Neural crest cell (in vitro differentiated cells): ENCODE measurements at regions not wholly inside any gene's neighbourhood (a gene's known extent, or its start where the extent isn't known, plus 50 kb on each side); places are given as distances from the start of the nearest gene placed in this dataset.

ENCODE experiments used
- DNase-seq: peaks from one replicate; pipeline ENCODE4 v3.0.0; 2021; ENCODE audit warnings: low read depth, mixed read lengths, low spot score
- H3K27ac Mint-ChIP-seq: one replicate; pipeline ENCODE4 v1.8.0; 2021; ENCODE audit warnings: mild to moderate bottlenecking, mixed read lengths; ENCODE audit not compliant: unreplicated experiment
- H3K27me3 Mint-ChIP-seq: 2 replicates; pipeline ENCODE4 v1.8.0; 2021; ENCODE audit warnings: low read depth, mild to moderate bottlenecking, mixed read lengths
- H3K36me3 Mint-ChIP-seq: 2 replicates; pipeline ENCODE4 v1.8.0; 2021; ENCODE audit warnings: low read depth, mild to moderate bottlenecking, mixed read lengths
- H3K4me1 Mint-ChIP-seq: 2 replicates; pipeline ENCODE4 v1.8.0; 2021; ENCODE audit warnings: mixed read lengths
- H3K4me3 Mint-ChIP-seq: one replicate; pipeline ENCODE4 v1.8.0; 2021; ENCODE audit warnings: mild to moderate bottlenecking, mixed read lengths
- H3K9me3 Mint-ChIP-seq: 2 replicates; pipeline ENCODE4 v1.8.0; 2021; ENCODE audit warnings: mixed read lengths
- TF ChIP-seq, protein P1 (sequence below): fragments of 200-600 bp; sonication (generic); conservative IDR thresholded peaks from 2 replicates; pipeline ENCODE4 v1.5.0; 2021; ENCODE audit warnings: antibody characterized with exemption, mild to moderate bottlenecking

DNA sequence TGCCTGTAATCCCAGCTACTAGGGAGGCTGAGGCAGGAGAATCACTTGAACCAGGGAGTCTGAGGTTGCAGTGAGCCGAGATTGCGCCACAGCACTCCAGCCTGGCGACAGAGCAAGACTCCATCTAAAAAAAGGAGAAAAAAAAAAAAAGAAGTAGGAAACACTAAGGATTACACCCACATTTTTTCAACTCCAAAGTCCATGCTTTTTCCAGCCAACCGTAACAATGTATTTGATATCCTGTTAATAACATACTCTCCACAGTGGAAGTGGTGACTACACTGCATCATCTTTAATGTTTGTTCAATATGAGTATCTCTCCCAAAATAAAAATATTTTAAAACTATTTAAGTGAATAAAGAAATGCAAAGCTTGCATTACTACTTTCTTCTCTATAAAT is 481.6 kb upstream of the ACVR2A start:
- H3K27me3 Mint-ChIP-seq: no peaks in the 10 kb centered on the region
- H3K4me3 Mint-ChIP-seq: no peak overlapping the region

DNA sequence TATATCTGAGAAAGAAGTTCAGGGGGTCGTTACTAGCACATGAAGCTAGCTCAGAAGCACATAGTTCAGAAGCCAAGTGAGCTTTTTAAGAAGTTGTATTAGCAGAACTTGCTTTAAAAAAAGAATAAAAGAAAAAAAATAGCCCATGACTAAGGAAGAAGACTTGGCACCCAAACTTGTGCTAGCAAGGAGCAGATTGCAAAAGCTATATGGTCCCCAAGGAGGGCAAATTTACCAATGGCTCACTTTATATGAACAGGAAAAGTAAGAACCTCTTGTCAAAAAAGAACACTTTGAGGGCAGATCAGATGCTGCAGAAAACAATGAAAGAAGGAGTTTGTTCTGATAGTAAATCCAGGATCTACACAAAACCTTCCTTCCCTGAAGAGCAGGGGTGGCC is 486.5 kb upstream of the ACVR2A start:
- H3K4me1 Mint-ChIP-seq: peaks cover 7% of the 10 kb centered on the region
- TF ChIP-seq, protein P1, sequence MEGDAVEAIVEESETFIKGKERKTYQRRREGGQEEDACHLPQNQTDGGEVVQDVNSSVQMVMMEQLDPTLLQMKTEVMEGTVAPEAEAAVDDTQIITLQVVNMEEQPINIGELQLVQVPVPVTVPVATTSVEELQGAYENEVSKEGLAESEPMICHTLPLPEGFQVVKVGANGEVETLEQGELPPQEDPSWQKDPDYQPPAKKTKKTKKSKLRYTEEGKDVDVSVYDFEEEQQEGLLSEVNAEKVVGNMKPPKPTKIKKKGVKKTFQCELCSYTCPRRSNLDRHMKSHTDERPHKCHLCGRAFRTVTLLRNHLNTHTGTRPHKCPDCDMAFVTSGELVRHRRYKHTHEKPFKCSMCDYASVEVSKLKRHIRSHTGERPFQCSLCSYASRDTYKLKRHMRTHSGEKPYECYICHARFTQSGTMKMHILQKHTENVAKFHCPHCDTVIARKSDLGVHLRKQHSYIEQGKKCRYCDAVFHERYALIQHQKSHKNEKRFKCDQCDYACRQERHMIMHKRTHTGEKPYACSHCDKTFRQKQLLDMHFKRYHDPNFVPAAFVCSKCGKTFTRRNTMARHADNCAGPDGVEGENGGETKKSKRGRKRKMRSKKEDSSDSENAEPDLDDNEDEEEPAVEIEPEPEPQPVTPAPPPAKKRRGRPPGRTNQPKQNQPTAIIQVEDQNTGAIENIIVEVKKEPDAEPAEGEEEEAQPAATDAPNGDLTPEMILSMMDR: no peak
- H3K9me3 Mint-ChIP-seq: no peaks in the 10 kb centered on the region
- H3K36me3 Mint-ChIP-seq: no peaks in the 10 kb centered on the region
- H3K27me3 Mint-ChIP-seq: peaks cover 2% of the 10 kb centered on the region
- H3K27ac Mint-ChIP-seq: no peak overlapping the region
- DNase-seq: no peak
- H3K4me3 Mint-ChIP-seq: no peak overlapping the region

More for the DNA sequence above, 481.6 kb upstream of the ACVR2A start:
- Mint-ChIP-seq H3K4me1 (no peaks in the 10 kb centered on the region), H3K9me3 (peaks cover 6% of the 10 kb centered on the region), H3K36me3 (no peaks in the 10 kb centered on the region), H3K27ac (no peak overlapping the region)
- TF ChIP-seq, protein P1: no peak
- DNase-seq: no peak

DNA sequence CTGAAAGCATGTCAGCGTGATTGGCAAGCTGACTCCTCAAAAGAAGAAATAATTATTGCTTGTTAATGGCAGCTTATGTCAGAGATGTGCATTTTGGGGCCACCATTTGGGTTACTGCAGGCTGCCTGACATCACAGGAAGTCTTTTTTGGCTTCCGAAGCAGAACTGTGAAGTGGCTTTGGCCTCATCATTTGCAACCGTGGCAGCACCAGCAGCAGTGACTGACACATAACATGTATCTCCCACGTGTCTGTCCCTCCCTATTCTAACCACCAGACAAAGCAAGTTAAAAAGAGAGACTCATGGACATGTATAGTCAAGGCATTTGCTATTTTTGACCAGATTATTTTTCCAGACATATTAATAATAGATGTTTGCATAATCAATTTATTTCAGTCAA is 488.7 kb upstream of the ACVR2A start:
- H3K4me1 Mint-ChIP-seq: peaks cover 14% of the 10 kb centered on the region

DNA sequence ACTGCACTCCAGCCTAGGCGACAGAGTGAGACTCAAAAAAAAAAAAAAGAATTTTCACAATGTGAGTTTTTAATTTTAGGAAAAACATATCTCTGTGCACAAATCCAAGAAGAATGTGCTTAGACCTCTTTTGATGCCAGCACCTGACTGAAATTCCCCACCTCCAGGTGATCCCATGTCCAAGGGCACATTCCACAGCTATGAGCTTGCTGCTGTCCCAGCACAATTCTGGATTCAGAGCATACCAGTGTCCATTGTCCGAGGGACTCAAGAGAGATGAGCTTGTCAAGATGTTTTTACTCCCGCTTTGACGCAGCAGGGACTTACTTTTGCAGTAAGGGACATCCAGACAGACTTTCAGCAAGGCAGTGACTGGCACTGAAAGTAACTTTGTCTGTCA is 489.1 kb upstream of the ACVR2A start:
- Mint-ChIP-seq H3K36me3 (no peaks in the 10 kb centered on the region), H3K4me1 (peaks cover 14% of the 10 kb centered on the region), H3K27ac (no peak overlapping the region), H3K9me3 (no peaks in the 10 kb centered on the region), H3K4me3 (no peak overlapping the region), H3K27me3 (peaks cover 2% of the 10 kb centered on the region)
- TF ChIP-seq, protein P1: no peak
- no peak for DNase-seq

More for the DNA sequence above, 488.7 kb upstream of the ACVR2A start:
- TF ChIP-seq, protein P1: no peak
- no peak overlapping the region for H3K4me3 Mint-ChIP-seq
- H3K27me3 Mint-ChIP-seq: peaks cover 2% of the 10 kb centered on the region
- no peaks in the 10 kb centered on the region for H3K9me3 Mint-ChIP-seq
- no peaks in the 10 kb centered on the region for H3K36me3 Mint-ChIP-seq
- H3K27ac Mint-ChIP-seq: no peak overlapping the region
- DNase-seq: no peak

DNA sequence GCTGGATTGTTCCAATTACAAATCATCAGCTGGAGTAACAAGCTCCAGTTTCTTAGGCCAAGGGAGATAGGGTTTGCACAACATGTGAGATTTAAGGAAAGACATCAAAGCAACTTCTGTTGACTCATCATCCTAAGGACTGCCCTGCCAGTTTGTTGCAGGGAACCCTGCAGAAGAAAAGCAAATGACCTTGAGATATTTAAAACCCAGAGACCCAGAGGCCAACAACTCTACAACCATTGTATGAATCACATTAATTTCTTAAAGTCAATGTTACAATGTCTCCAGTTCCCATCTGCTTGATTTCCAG is 491.8 kb upstream of the ACVR2A start:
- peaks cover 14% of the 10 kb centered on the region for H3K4me1 Mint-ChIP-seq
- no peak for DNase-seq
- no peak overlapping the region for H3K27ac Mint-ChIP-seq
- no peaks in the 10 kb centered on the region for H3K36me3 Mint-ChIP-seq
- H3K27me3 Mint-ChIP-seq: peaks cover 2% of the 10 kb centered on the region
- H3K4me3 Mint-ChIP-seq: no peak overlapping the region
- H3K9me3 Mint-ChIP-seq: no peaks in the 10 kb centered on the region
- TF ChIP-seq, protein P1: no peak
